Keratinocyte (primary cell): ENCODE measurements at regions not wholly inside any gene's neighbourhood (a gene's known extent, or its start where the extent isn't known, plus 50 kb on each side); places are given as distances from the start of the nearest gene placed in this dataset.

ENCODE experiments used
- DNase-seq: peaks from one replicate; pipeline ENCODE4 v3.0.0-alpha.2; 2011; ENCODE audit warnings: low read depth, missing footprints, low spot score
- FAIRE-seq: peaks from 2 replicates; lab custom pipeline; 2011; peaks lifted over from hg19 to GRCh38; lab: Jason Lieb, UNC
- H2AFZ ChIP-seq: 2 replicates; pipeline ENCODE4 v1.6.0; 2012; ENCODE audit warnings: low read length, control low read depth, inconsistent platforms; ENCODE audit not compliant: control insufficient read depth
- H3K27ac ChIP-seq: 2 replicates; pipeline ENCODE4 v1.5.1; 2011; ENCODE audit warnings: low read length; ENCODE audit not compliant: control insufficient read depth, insufficient read depth
- H3K27me3 ChIP-seq: 3 replicates; pipeline ENCODE4 v1.6.0; 2011; ENCODE audit warnings: low read length; ENCODE audit not compliant: control insufficient read depth, insufficient read depth; ENCODE audit errors: extremely low read depth
- H3K36me3 ChIP-seq, 2 experiments: 2 replicates in 1 of 2; 3 replicates in 1 of 2; pipeline ENCODE4 v1.5.1; 2011; ENCODE audit warnings: low read length in 2 of 2, mild to moderate bottlenecking in 1 of 2; ENCODE audit not compliant: control insufficient read depth in 2 of 2, insufficient read depth in 2 of 2; ENCODE audit errors: extremely low read depth in 1 of 2
- H3K4me1 ChIP-seq: 3 replicates; pipeline ENCODE4 v1.5.1; 2011; ENCODE audit warnings: low read length; ENCODE audit not compliant: control insufficient read depth, insufficient read depth; ENCODE audit errors: extremely low read depth
- H3K4me2 ChIP-seq: 3 replicates; pipeline ENCODE4 v1.6.0; 2011; ENCODE audit warnings: low read depth, low read length; ENCODE audit not compliant: control insufficient read depth, insufficient read depth; ENCODE audit errors: extremely low read depth
- H3K4me3 ChIP-seq, 3 experiments: fragments of 200-600 bp in 1 of 3; sonication (generic) in 1 of 3; 2 replicates in 2 of 3; 3 replicates in 1 of 3; pipeline ENCODE4 v1.5.1; 2011 to 2016; ENCODE audit warnings: low read length in 3 of 3, mild to moderate bottlenecking in 3 of 3, control low read depth in 2 of 3, inconsistent platforms in 1 of 3, low read depth in 1 of 3, mixed read lengths in 1 of 3, mixed run types in 1 of 3, moderate library complexity in 1 of 3; ENCODE audit not compliant: control insufficient read depth in 2 of 3, insufficient read depth in 2 of 3; ENCODE audit errors: extremely low read depth in 1 of 3
- H3K79me2 ChIP-seq: 2 replicates; pipeline ENCODE4 v1.6.0; 2012; ENCODE audit warnings: low read length; ENCODE audit not compliant: control insufficient read depth, insufficient read depth
- H3K9ac ChIP-seq: 3 replicates; pipeline ENCODE4 v1.6.0; 2011; ENCODE audit warnings: low read length; ENCODE audit not compliant: control insufficient read depth, insufficient read depth; ENCODE audit errors: extremely low read depth
- H3K9me1 ChIP-seq: 3 replicates; pipeline ENCODE4 v1.6.0; 2011; ENCODE audit warnings: low read length; ENCODE audit not compliant: control insufficient read depth, insufficient read depth; ENCODE audit errors: extremely low read depth
- H3K9me3 ChIP-seq: 2 replicates; pipeline ENCODE4 v1.5.1; 2012; ENCODE audit warnings: low read depth, low read length; ENCODE audit not compliant: control insufficient read depth
- H4K20me1 ChIP-seq: 3 replicates; pipeline ENCODE4 v1.6.0; 2011; ENCODE audit warnings: low read length; ENCODE audit not compliant: control insufficient read depth, insufficient read depth; ENCODE audit errors: extremely low read depth
- EZH2 ChIP-seq: IDR thresholded peaks from one replicate; pipeline ENCODE4 v1.6.1; 2012; ENCODE audit warnings: inconsistent platforms, mild to moderate bottlenecking, low read length, moderate library complexity
- dilution Hi-C: fragments of 300-500 bp; cut with MboI; formaldehyde crosslinking; loops from one replicate; pipeline ENCODE4 v1.7.0; 2020; ENCODE audit warnings: low sequenced_read_pairs; ENCODE audit not compliant: extremely low pct_ligation_motif_present
- TF ChIP-seq, protein P1 (sequence below), 3 experiments: IDR thresholded peaks in 1 of 3; conservative IDR thresholded peaks in 1 of 3; optimal IDR thresholded peaks in 1 of 3; 2 replicates in 2 of 3; 3 replicates in 1 of 3; pipeline versions ENCODE3 to v1.5.1; 2011; ENCODE audit warnings: low read length in 3 of 3, mild to moderate bottlenecking in 3 of 3, moderate library complexity in 2 of 3, control low read depth in 1 of 3, inconsistent platforms in 1 of 3; ENCODE audit not compliant: insufficient read depth in 2 of 3; ENCODE audit errors: extremely low read depth in 1 of 3

DNA sequence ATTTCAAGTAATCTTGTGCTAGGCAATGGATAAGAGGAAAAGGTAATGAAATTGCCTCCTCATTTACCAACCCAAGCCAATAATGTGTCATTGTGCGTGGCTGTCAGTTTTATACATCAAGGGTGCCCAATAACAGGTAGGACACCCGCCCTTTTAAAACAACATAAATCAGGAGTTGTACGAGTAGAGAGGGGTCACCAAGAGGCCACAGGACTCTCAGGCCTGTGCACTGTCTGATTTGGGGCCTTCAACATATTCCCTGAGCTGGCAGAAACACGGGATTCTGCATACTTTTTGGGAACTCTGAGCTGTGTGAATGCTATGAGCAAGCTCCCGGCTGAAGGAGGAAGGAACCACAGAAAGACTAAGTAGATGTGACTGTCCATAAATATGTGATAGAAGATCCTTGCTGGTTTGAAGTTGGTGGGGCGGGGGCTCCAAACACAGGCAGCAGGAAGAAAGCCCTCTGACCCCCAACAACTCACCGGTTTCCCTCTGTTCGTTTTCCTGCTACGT lies 82.7 kb upstream of the MAML3 start:
- no peak overlapping the region for H3K4me2 ChIP-seq

GRCh38 chr4:140234697-140235060 lies 80.7 kb upstream of the MAML3 start:
- FAIRE-seq (no peak), DNase-seq (no peak)
- Histone ChIP-seq H2AFZ (no peak overlapping the region), H3K36me3 (no peaks in the 10 kb centered on the region), H3K27ac (no peak overlapping the region), H3K4me3 (no peak overlapping the region), H3K9me3 (no peaks in the 10 kb centered on the region), H3K4me1 (peaks cover 14% of the 10 kb centered on the region), H3K79me2 (no peaks in the 10 kb centered on the region), H3K4me2 (no peak overlapping the region), H3K9me1 (no peaks in the 10 kb centered on the region), H3K9ac (no peak overlapping the region), H4K20me1 (no peaks in the 10 kb centered on the region), H3K27me3 (no peaks in the 10 kb centered on the region)
- dilution Hi-C loops: no loop called here
- TF ChIP-seq, protein P1, sequence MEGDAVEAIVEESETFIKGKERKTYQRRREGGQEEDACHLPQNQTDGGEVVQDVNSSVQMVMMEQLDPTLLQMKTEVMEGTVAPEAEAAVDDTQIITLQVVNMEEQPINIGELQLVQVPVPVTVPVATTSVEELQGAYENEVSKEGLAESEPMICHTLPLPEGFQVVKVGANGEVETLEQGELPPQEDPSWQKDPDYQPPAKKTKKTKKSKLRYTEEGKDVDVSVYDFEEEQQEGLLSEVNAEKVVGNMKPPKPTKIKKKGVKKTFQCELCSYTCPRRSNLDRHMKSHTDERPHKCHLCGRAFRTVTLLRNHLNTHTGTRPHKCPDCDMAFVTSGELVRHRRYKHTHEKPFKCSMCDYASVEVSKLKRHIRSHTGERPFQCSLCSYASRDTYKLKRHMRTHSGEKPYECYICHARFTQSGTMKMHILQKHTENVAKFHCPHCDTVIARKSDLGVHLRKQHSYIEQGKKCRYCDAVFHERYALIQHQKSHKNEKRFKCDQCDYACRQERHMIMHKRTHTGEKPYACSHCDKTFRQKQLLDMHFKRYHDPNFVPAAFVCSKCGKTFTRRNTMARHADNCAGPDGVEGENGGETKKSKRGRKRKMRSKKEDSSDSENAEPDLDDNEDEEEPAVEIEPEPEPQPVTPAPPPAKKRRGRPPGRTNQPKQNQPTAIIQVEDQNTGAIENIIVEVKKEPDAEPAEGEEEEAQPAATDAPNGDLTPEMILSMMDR (optimal IDR thresholded peaks at IDR 0.05 in 1 of 3, IDR thresholded peaks at IDR 0.05 in 1 of 3, conservative IDR thresholded peaks at IDR 0.05 in 1 of 3; ENCODE audit: extremely low read depth in 1 of 3, insufficient read depth in 2 of 3, low read length in 3 of 3): no peak
- TF ChIP-seq EZH2: no peak

More for the DNA sequence above, 82.7 kb upstream of the MAML3 start:
- no peaks in the 10 kb centered on the region for H3K79me2 ChIP-seq
- TF ChIP-seq, protein P1 (optimal IDR thresholded peaks at IDR 0.05 in 1 of 3, IDR thresholded peaks at IDR 0.05 in 1 of 3, conservative IDR thresholded peaks at IDR 0.05 in 1 of 3; ENCODE audit: extremely low read depth in 1 of 3, insufficient read depth in 2 of 3, low read length in 3 of 3): no peak
- no peak for TF ChIP-seq EZH2
- no peaks in the 10 kb centered on the region for H3K27me3 ChIP-seq
- dilution Hi-C loops: no loop called here
- no peaks in the 10 kb centered on the region for H3K9me3 ChIP-seq
- FAIRE-seq: no peak
- H3K27ac ChIP-seq: no peak overlapping the region
- H3K9me1 ChIP-seq: no peaks in the 10 kb centered on the region
- H3K4me1 ChIP-seq: peaks cover 14% of the 10 kb centered on the region
- no peak overlapping the region for H3K4me3 ChIP-seq
- no peak overlapping the region for H3K9ac ChIP-seq
- DNase-seq: no peak
- no peak overlapping the region for H2AFZ ChIP-seq
- H3K36me3 ChIP-seq: no peaks in the 10 kb centered on the region
- no peaks in the 10 kb centered on the region for H4K20me1 ChIP-seq
